Cardiac muscle cell (in vitro differentiated cells and primary cell): ENCODE measurements at regions not wholly inside any gene's neighbourhood (a gene's known extent, or its start where the extent isn't known, plus 50 kb on each side); places are given as distances from the start of the nearest gene placed in this dataset.

Source experiments
- DNase-seq, 2 donors: peaks; one replicate each; pipeline versions ENCODE4 v3.0.0 to v3.0.0-alpha.2; 2010 to 2017; ENCODE audit warnings: low read depth in 1 of 2, low spot score in 1 of 2
- H3K27ac ChIP-seq: fragments of 200-600 bp; sonication (generic); 2 replicates; pipeline ENCODE4 v1.5.1; 2016
- H3K27me3 ChIP-seq: fragments of 200-600 bp; sonication (generic); 2 replicates; pipeline ENCODE4 v1.6.0; 2016; ENCODE audit warnings: control low read depth
- H3K36me3 ChIP-seq: fragments of 200-600 bp; sonication (generic); 2 replicates; pipeline ENCODE4 v1.5.1; 2016; ENCODE audit warnings: control low read depth
- H3K4me1 ChIP-seq: fragments of 200-600 bp; sonication (generic); 2 replicates; pipeline ENCODE4 v1.8.1; 2017; ENCODE audit warnings: low read depth, mild to moderate bottlenecking, mixed run types
- H3K4me3 ChIP-seq: fragments of 200-600 bp; sonication (generic); 2 replicates; pipeline ENCODE4 v1.5.1; 2016; ENCODE audit warnings: mild to moderate bottlenecking
- H3K9me3 ChIP-seq: fragments of 200-600 bp; sonication (generic); 2 replicates; pipeline ENCODE4 v1.5.1; 2017; ENCODE audit warnings: low read depth, mild to moderate bottlenecking, control low read depth
- TF ChIP-seq, protein P1 (sequence below): IDR thresholded peaks from 2 replicates; pipeline ENCODE4 v1.5.1; 2012; ENCODE audit warnings: low read depth, mild to moderate bottlenecking, low read length

DNA sequence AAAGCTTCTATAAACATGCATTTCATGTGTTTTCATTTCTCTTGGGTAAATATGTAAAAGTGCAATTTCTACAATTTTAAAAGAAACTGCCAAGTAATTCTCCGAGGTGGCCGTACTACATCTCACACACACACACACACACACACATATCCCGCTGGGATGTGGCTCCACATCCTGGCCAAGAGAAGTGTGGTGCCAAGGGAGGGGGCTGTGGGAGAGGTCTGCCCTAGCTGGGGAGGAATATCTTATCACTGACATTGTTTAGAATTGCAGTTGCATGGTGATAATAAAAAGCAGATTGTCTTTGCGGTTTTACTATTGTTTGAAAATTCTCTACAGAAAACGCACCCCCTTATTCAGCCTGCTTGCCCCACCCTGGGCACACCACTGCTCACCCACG lies 558.4 kb downstream of the BNC2 start:
- H3K27ac ChIP-seq = no peak overlapping the region
- no peaks in the 10 kb centered on the region for H3K9me3 ChIP-seq
- TF ChIP-seq, protein P1, sequence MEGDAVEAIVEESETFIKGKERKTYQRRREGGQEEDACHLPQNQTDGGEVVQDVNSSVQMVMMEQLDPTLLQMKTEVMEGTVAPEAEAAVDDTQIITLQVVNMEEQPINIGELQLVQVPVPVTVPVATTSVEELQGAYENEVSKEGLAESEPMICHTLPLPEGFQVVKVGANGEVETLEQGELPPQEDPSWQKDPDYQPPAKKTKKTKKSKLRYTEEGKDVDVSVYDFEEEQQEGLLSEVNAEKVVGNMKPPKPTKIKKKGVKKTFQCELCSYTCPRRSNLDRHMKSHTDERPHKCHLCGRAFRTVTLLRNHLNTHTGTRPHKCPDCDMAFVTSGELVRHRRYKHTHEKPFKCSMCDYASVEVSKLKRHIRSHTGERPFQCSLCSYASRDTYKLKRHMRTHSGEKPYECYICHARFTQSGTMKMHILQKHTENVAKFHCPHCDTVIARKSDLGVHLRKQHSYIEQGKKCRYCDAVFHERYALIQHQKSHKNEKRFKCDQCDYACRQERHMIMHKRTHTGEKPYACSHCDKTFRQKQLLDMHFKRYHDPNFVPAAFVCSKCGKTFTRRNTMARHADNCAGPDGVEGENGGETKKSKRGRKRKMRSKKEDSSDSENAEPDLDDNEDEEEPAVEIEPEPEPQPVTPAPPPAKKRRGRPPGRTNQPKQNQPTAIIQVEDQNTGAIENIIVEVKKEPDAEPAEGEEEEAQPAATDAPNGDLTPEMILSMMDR = no peak
- H3K4me1 ChIP-seq = no peaks in the 10 kb centered on the region
- H3K27me3 ChIP-seq = no peaks in the 10 kb centered on the region
- no peak overlapping the region for H3K4me3 ChIP-seq
- H3K36me3 ChIP-seq = no peaks in the 10 kb centered on the region
- DNase-seq = peak in 1 of 2 donors; percentile 89

DNA sequence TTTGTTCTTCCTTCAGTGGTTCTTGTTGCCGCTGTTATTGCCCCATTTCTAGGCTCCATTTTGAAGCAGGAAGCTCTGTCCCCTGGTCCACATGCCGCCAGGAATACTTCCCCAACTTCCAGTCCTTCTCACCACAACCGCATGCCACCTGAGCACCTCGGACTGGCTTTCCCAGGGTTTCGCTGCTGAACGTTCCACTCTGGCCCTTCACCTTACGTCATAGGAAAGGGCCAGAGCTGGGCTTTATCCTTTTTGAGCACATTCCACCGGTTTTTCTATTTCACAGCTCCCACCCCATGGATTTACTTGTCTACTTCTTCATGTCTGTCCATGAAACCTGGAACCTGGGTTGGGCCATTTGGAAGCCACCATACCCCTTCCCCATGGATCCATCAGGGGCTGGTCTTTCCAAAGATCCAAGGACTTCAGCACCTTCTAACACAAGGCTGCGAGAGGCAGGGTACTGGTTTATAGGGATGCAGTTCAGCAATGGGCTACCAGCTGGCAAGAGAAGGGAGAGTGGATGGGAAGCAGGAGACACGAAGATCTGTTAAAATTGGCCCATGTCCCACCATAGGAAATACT lies 557.4 kb downstream of the BNC2 start:
- Histone ChIP-seq H3K4me1 (no peaks in the 10 kb centered on the region), H3K27ac (no peak overlapping the region), H3K36me3 (no peaks in the 10 kb centered on the region), H3K4me3 (no peak overlapping the region), H3K27me3 (peaks cover 4% of the 10 kb centered on the region), H3K9me3 (no peaks in the 10 kb centered on the region)
- DNase-seq = no peak
- TF ChIP-seq, protein P1 = no peak

DNA sequence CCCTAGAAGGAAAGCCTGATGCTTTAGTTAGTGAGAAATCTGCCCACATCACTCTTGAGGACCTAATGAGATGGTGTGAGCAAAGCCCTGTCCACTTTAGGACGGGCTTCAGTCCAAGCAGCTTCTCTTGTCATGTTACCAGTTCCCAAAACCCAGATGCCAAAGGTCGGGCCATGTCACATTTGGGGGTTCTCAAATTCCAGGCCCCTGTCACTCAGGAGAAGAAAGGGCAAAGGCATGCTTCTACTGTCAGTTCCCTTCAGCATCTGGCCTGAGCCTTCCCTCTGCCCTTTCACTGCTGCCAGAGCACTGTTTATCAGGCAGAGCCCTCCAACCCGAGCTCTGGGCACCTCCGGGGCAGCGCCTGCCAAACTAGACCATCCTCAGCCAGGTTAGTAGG lies 556.0 kb downstream of the BNC2 start:
- H3K27ac ChIP-seq = no peak overlapping the region
- no peak overlapping the region for H3K4me3 ChIP-seq
- H3K36me3 ChIP-seq = no peaks in the 10 kb centered on the region
- H3K27me3 ChIP-seq = peaks cover 4% of the 10 kb centered on the region
- no peaks in the 10 kb centered on the region for H3K9me3 ChIP-seq
- no peaks in the 10 kb centered on the region for H3K4me1 ChIP-seq
- no peak for DNase-seq
- TF ChIP-seq, protein P1 = no peak

DNA sequence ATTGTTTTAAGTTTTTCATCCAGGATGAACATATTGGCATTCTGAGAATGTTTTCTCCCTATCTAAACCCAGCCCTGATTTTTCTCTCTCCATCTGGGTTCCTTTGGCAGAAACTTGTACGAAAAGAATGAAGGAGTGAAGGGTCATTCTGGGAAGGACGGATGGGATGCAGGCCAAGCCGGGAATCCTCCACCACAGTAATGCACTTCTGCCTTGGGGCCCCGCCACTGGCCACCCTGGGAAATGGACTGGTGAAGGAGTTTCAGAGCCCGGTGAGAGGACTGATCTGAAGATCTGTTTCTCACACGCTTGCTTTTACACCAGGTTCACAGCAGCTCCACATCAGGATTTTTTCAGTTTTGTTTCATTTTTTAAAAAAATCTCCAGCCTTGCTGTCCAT lies 554.8 kb downstream of the BNC2 start:
- Histone ChIP-seq H3K4me3 (no peak overlapping the region), H3K27me3 (peaks cover 4% of the 10 kb centered on the region), H3K27ac (no peak overlapping the region), H3K36me3 (no peaks in the 10 kb centered on the region), H3K9me3 (no peaks in the 10 kb centered on the region), H3K4me1 (no peaks in the 10 kb centered on the region)
- peak in 1 of 2 donors; percentile 83 for DNase-seq
- TF ChIP-seq, protein P1 = no peak

DNA sequence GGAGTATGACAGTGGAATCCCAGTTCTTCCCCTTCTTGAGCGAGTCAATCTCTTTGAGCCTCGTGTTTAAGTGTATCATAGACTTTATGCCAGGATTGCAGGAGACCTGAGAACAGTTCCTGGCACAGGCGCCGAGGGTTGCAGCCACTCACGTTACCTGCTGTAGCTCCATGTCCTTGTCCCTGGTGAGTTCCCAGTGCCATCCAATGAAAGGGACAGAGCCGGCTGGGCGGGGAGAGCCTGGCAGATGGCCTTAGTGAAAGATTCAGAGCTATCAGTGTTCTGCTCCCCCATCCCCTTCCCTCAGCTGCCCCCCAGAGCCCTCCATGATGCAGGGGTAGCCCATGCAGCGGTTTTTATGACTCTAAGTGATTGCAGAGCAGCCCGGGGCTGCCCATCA lies 554.0 kb downstream of the BNC2 start:
- TF ChIP-seq, protein P1 = no peak
- Histone ChIP-seq H3K27me3 (peaks cover 4% of the 10 kb centered on the region), H3K36me3 (no peaks in the 10 kb centered on the region), H3K27ac (no peak overlapping the region), H3K4me3 (no peak overlapping the region), H3K9me3 (no peaks in the 10 kb centered on the region), H3K4me1 (no peaks in the 10 kb centered on the region)
- no peak for DNase-seq
